NCI-H2196 (cell line): ENCODE measurements at regions not wholly inside any gene's neighbourhood (a gene's known extent, or its start where the extent isn't known, plus 50 kb on each side); places are given as distances from the start of the nearest gene placed in this dataset.

Experiments
- DNase-seq: peaks from one replicate; lab custom pipeline; 2025; ENCODE audit not compliant: unreplicated experiment; lab: John Stamatoyannopoulos, UW

DNA sequence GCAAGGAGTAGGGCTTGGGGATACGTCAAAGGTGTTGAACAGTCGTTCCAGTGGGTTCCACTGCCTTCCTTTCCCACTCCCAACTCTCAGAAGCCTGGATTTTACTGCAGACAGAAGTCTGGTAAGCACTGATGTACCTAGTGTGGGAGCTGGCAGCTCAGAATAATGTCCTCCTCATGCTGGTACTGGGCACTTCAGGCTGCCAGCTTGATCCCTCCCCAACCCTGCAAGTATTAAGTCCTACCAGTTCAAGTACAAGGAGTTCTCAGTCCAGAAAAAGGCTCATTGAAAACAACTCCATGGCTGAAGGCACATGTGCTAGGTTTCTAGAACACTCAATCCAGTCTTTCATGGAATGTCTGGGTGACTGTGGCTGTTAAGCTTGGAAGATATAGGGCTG is 304.3 kb downstream of the NUAK1 start:
- no peak for DNase-seq

DNA sequence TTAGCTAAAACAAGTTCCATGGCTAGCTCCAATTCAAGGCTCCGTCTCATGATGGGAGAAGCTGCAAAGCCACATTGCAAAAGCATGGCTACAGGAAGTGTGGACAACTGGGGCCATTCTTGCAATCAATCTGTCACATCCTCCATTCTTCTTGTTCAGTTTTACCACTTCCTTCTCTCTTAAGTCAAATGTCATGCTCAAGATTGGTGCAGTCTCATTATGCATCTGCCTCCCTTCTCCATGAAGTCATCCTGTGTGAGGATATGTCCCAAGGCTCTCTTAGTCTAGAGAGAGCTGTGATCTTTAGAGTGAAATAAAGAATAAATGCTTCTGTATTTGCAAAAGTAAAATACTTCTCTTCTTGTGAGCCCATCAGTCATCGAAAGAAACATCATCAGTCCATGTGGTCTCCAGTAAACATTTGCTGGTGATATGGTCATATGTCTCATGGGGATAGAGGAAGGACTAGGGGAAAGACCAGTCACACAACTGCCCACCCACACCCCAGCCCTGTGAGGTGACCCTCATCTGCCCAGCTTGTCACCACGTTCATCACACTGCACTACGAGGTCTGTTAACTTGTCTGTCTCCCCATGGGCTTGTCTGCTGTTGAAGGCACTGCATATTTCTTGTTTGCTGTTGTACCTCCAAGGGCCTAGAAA is 303.0 kb downstream of the NUAK1 start:
- no peak for DNase-seq

DNA sequence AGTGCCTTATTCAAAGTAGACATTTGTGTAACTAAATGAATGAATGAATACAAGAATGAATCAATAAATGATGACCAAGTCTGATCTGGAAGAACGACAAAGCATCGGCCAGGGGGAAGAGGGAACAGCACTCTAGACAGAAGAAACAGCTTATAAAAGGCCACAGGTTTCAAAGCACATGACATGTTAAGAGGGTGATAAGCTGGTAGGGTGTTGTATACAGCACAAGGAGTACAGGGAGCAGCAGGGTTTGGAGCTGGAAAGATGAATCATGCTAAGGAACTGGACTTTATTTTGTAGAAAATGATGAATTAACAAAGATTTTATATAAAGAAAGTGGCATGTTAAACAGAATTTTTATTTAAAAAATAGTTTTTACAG is 302.5 kb downstream of the NUAK1 start:
- DNase-seq, result no peak

DNA sequence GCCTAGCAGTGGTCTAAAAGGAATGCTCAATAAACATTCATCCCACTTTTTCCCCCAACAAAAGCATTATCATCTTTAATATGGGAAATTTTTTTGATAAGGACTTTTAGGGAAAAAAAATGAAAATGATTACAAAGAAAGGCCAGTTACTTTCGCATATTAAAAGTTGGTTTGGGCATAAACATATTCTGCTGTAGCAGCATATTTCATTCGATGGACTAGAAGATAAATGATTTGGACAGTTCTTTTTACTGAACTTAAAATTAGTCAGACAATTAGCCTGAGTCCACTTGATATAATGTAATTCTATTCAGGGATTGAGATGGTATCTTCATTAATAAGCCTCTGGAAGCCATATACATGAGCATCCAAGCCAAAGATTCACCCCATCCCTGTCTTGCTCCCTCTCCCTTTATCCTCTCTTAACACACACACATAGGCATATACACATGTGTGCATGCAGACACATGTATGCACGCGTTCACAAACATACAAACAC is 299.1 kb downstream of the NUAK1 start:
- DNase-seq, result no peak

DNA sequence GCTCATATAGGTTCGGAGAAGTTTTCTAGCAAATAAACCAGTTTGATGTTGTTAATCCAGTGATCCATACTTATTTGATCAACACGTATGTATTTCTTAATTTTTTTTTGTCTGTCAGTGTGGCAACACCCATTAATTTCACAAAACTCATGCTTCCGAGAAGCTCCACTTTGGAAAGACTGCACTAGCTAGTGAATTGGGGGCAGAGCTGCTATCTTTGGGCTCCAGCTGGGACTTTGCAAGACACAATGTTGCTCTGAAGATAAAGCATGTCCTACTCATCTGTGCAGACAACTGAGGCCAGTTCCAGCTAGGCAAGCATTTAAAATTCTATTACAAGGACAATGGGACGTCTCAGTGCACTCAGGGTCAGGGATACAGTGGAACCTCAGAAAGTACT is 298.4 kb downstream of the NUAK1 start:
- no peak for DNase-seq

DNA sequence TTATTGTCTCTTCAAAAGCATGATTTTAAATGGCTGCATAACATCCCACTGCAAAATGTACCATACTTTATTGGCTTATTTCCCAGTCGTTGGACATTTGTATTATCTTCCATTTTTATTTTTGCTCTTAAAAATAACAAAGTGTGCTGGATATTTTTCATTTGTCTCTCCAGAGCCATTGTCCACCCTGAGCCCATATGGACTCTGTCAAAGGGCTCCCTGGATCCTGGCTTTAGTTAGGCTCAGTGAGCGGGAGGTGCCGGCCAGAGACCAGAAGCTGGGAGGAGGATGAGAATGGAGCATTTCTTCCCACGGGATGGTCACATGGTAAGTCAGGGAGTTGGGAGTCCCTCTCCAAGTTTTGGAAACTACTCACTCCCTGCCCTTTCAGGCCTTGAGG is 296.9 kb downstream of the NUAK1 start:
- DNase-seq, result no peak

DNA sequence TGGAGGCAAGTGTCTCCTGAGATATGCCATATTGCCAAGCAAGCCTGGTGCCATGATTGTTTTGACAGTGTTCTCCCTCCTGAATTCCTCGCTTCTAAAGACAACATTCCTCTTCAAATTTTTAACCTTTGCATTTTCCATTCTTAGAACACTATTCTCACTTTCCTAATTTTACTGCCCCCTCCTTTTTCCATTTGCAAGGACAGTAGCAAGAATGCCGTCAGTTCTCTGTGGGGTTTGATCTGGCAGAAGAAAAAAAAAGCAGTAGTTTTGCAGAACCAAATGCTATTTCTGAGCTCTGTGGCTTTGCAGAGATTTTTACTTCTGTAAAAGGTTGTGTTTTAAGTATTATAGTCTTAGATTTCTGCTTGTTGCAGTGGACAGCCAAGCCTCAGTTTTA is 295.2 kb downstream of the NUAK1 start:
- DNase-seq, result no peak

DNA sequence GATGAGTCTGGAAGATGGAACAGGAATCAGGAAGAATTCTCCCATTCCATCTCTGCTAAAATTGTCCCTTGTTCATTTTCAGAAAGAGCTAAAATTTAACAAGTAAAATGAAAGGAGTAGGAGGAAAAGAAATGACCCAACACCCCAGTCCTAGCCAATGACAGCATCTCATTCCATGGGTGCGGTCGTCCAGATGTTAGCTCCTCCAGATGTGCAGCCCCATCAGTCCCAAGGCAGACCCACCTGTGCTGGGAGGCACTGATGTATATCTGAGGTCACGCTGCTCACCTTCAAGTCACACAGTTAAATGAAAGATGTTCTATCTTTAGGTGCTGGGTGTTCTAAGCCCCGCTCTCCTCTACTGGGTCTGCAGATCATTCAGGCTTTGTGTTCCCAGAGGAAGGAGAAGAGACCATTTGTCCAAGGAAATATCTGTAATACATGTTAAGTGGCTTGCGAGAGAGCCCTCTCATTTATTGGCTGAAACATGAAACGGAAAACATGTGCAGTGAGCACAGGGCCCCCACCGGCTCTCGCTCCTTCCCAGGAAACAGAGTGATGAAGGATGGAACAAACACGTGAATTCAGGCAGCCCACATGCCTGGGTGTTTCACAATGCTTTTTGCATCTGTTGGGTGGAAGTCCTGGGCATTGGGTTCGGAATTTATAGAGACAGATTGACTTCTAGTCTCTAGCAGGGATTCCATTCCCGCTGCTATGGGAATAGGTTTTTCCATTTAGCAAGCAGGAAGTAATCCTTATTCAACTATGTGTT is 294.6 kb downstream of the NUAK1 start:
- DNase-seq, result no peak

DNA sequence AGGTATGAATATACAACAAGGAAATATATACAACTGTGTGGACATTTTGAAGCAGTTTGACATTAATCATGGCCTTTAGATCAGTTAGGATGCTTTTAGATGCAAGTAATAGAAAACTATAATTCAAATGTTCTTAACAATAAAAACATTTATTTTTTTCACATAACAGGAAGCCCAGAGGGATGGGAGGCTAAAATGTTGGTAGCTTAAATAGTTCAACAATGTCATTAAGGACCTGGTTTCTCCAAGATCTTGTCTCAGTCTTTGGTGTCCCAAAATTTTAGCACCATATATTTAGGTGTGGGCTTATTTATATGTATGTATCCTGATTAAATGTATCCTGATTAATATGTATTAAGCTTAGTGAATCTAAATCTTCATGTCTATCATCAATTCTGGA is 292.4 kb downstream of the NUAK1 start:
- DNase-seq, result no peak

DNA sequence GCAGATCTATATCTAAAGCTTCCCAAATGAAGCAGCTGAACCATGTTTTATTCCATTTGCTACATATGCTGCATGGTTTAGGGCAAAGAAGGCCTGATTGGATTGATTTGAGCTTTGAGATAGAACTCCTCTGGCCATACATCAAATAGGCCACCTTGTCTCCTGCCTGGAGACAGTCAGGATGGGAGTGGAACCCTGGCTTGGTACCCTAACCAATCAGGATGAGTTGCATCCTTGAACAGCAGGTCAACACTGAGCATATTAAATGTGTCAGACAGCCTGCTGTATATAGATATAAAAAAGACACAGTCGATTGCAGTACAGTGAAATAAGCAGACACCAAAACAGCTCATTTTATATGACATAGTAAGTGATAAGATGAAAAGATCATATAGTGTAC is 291.7 kb downstream of the NUAK1 start:
- no peak for DNase-seq

DNA sequence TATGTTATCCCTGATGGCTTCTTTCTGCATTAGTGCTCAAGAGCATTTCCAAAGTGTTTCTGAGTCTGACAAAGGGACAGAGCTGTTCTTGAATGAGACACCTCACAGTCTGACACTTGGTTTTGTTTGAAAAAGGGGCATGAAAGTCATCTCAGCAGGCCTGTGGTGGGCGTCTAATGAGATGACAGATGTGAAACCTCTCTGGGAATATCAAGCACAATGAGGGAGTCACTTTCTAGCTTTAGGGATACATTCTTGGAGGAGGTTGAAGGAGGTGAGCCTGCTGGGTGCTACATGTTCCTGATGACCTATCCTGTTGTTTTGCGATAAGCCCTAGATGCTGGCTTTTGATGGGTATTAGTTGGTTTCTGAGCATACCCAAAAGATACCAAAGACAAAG is 290.5 kb downstream of the NUAK1 start:
- DNase-seq, result no peak

DNA sequence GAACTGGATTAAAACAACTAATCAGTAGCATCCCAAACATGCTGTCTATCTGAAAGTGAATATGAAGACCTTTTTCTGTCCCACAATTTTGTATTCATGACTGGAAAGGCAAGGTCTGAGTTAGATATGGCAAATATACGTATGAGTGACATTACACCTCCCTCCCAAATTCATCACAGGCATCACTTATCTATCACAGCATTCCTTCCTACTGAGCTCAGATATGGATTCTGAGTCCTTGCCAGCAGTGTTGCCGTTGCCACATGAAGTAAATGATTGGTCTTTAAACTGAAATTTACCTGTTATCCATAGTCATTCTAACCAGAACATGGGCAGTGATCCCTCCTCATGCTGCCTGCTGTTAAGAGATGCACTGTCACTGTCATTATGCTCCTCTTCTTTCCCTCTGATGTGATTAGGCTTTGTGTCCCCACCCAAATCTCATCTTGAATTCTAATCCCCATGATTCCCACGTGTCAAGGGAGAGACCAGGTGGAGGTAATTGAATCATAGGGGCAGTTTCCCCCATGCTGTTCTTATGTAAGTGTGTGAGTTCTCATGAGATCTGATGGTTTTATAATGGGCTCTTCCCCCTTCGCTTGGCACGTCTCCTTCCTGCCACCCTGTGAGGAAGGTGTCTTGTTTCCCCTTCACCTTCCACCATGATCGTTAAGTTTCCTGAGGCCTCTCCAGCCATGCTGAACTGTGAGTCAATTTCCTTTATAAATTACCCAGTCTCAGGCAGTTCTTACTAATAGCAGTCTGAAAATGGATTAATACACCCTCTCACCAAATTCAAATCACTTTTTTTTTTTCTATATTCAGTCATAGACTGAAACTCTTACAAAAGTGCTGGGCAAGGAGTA is 288.4 kb downstream of the NUAK1 start:
- DNase-seq, result no peak

DNA sequence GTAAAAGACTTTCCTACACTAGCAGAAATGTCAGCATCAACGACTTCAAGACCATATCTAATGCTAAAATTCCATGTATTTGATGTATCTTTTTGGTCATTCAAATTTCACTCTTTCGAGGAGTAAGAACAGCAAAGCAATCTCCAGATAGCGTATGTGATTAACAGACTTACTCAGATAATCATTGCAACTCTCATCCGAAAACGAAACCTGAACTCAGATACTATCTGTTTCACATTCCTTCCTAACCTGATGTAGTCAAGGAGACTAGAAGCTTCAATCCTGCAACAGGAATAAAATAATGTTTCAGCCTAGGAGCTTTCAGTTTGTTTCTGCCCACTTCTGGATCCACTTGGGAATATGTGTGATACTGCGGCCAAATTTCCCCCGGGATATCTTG is 286.3 kb downstream of the NUAK1 start:
- DNase-seq, result no peak

DNA sequence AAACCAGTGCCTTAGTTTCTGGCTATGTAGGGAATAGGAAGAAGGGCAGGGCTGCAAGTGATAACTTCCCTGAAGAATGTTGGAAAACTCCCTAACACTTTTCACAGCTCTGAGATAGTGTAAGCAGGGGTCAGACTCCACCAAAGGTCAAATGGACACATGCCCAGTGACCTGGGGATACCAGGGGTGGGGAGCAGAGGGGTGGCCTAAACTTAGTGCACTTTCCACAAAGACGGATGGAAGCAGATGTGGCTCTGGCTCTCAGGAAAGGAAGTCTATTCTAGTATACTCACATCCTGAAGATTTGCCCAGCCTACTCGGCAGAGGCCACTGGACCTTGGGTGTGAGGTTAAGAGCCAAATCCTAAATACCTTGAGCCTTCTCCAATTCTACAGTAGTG is 285.8 kb downstream of the NUAK1 start:
- DNase-seq, result no peak

DNA sequence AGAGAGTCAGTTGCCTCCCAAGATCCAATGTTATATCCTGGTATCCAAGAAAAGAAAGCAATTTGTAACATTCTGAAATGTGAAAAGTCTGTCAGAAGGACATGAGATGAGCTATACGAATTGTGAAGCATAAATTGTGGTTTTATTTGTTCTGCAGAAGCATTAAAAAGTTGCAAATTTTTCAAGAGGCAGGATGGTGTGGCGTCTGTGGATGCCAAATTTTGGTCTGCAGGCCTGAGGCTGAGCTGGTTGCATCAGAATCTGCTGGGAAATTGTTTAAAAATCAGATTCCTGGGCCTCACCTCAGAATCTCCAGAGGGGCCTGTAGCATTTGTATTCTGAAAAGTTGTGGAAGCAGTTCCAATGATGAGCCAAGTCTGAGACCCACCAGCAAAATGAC is 284.7 kb downstream of the NUAK1 start:
- DNase-seq, result no peak

DNA sequence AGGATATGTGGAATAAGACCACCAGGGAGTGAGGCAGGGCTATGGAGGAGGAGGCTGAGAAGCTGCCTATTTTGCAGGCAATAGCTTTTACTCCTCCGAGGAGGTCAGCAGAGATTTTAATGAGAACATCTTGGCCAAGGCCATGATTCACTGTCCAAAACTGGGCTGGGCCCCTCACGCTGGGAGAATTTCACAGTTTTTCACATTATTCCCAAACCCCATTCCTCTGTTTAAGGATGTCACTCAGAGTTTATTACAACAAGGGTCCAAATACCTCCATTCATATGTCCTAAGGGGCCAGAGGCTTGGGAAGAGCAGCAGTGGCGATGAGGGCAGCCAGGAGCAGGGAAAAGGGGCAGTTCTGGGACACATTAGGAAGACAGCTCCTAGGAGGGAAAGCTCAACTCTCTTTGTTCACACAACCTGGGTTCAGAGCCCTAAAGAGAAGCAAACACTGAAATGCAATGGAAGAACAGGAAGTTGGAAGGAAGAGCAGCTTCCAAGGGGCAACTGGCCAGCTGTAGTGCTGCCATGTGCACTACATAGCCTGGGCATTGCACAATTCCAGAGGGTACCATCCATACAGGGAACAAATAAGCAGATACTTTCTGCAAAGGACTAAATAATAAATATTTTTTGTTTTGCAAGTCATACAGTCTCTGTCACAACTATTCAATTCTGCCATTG is 283.2 kb downstream of the NUAK1 start:
- DNase-seq, result no peak

DNA sequence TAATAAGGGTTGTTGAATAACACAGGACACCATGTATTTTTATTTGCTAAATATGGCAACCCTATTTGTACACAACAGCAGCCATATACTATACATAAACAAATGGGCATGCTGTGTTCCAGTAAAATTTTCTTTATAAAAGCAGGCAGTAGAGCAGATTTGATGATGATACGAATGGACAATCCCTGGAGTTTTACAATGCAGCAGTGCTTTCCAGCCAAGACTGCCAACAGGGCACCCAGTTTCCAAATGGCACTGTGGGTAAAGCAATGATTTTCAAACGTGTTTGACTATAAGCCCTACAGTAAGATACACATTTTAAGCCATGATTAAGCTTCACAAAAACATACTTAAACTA is 282.7 kb downstream of the NUAK1 start:
- DNase-seq, result no peak

DNA sequence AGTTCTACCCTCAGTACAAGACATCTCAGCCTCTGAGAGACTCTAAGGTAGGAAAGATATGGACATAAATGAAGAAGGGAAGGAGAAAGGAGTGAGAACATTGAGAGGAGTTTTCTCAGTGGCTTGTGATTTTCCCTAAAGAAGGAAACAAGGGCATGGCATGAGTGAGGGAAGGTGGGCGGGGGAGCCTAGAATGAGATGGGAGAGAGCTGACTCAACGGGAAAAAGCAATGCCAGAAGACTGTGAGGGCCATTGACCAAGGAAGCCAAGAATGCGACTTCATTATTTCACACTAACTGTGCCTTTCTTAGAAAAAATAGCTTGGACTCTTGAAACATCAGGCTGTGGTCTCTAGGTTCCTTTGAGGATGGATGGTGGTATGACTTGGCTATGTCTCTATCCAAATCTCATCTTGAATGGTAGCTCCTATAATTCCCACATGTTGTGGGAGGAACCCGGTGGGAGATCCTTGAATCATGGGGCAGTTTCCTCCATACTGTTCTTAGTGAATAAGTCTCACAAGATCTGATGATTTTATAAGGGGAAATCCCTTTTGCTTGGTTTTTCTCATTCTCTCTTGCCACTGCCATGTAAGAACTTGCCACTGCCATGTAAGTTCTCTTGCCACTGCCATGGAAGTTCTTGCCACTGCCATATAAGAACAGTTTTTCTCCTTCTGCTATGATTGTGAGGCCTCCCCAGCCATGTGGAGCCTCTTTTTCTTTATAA is 279.6 kb downstream of the NUAK1 start:
- no peak for DNase-seq

DNA sequence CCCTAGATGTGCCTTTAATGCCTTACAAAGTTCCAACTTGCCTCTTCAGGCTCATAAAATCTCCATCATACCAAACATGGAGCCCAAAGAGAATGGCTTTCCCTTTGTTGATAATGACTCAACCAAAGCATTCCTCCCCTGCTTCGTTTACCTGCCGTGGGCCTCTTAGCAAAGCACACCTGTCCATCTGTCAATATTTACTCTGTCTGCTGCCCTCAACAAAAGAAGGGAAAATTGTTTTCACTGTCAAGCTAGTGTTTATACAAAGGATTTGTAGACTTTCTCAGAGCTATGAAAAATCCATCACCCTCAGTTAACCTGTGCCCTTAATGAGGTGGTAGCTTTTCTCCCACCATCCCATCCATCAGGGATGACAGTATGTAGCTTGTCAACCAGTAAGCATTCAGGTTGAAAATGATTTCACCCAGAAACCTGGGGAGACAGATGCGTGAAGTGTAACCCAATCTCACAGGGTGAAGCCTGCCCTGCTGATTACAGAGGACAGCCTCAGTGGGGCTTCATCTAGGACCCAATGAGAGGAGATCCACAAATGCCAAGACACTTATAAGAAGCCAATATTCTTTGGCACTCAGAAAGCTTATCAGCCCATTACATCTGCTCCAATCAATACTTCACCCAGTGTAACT is 278.1 kb downstream of the NUAK1 start:
- DNase-seq, result peak; percentile 84

DNA sequence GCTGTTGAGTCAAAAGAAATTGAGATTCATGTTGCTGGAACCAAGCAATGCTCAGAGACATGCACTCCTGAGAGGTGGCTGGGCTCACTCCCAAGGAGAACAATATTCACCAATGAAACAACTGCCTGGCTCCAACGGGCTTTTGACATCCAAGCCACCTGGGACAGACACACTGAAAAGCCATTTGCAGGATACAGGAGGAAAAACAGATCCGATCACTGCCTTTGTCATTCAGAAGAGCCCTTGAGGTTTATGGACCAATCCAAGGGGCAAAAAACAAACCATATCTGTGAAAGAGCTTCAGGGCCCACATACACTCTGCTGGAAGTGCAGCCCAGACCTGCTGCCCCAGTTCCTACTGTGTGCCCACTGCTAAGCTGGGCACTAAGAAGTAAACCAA is 277.5 kb downstream of the NUAK1 start:
- peak; percentile 76 for DNase-seq
